A549 (cell line): ENCODE measurements at regions not wholly inside any gene's neighbourhood (a gene's known extent, or its start where the extent isn't known, plus 50 kb on each side); places are given as distances from the start of the nearest gene placed in this dataset.

Experiments
- ATAC-seq, 2 experiments: fragments of 200-7000 bp in 1 of 2; fragments of >200 bp in 1 of 2; cut with Nextera tagmentation in 1 of 2; cut with Tn5 transposase in 1 of 2; 3 replicates each; pipeline versions ENCODE4 v1.8.0 to v1.9.1; 2018 to 2020; ENCODE audit warnings: mild to moderate bottlenecking in 1 of 2, moderate library complexity in 1 of 2
- CTCF ChIA-PET: fragments of 300-600 bp; sonication (Branson Sonifier 250); formaldehyde crosslinking; extraction: SDS; loops from one replicate; lab custom pipeline; 2021; ENCODE audit warnings: antibody characterized with exemption, inconsistent platforms; lab: Yijun Ruan, JAX
- POLR2A ChIA-PET: fragments of 350-600 bp; formaldehyde crosslinking; extraction: SDS; loops from one replicate; lab custom pipeline; 2021; ENCODE audit warnings: antibody characterized with exemption, inconsistent platforms; lab: Yijun Ruan, JAX
- DNase-seq, 2 experiments: peaks; one replicate each; pipeline versions ENCODE4 v3.0.0 to v3.0.0-alpha.2; 2011 to 2016; ENCODE audit warnings: low read depth in 1 of 2, low spot score in 1 of 2
- FAIRE-seq: peaks from 2 replicates; lab custom pipeline; 2011; peaks lifted over from hg19 to GRCh38; lab: Jason Lieb, UNC
- H3K27ac ChIP-seq, 2 experiments: fragments of >200 bp; sonication (Bioruptor Twin); formaldehyde crosslinking; 3 replicates each; pipeline ENCODE4 v1.5.1; 2016 to 2017
- H3K4me1 ChIP-seq: fragments of >200 bp; sonication (Bioruptor Twin); formaldehyde crosslinking; 3 replicates; pipeline ENCODE4 v1.6.1; 2016
- H3K4me2 ChIP-seq: fragments of >200 bp; sonication (Bioruptor Twin); formaldehyde crosslinking; 3 replicates; pipeline ENCODE4 v1.6.1; 2016
- H3K4me3 ChIP-seq: fragments of >200 bp; sonication (Bioruptor Twin); formaldehyde crosslinking; 3 replicates; pipeline ENCODE4 v1.5.1; 2016
- H3K9me3 ChIP-seq: fragments of >200 bp; sonication (Bioruptor Twin); formaldehyde crosslinking; 3 replicates; pipeline ENCODE4 v1.6.1; 2016
- BHLHE40 ChIP-seq: IDR thresholded peaks from 2 replicates; pipeline ENCODE4 v1.6.1; 2012; ENCODE audit warnings: low read depth, low read length, inconsistent platforms
- CBX2 ChIP-seq: fragments of 200-600 bp; sonication (generic); IDR thresholded peaks from 2 replicates; pipeline ENCODE4 v1.6.1; 2016; ENCODE audit warnings: low read depth, mild to moderate bottlenecking, borderline replicate concordance
- CBX8 ChIP-seq: fragments of 200-600 bp; sonication (generic); IDR thresholded peaks from 2 replicates; pipeline ENCODE4 v1.6.1; 2016
- FOSB ChIP-seq: fragments of 250-450 bp; sonication (Bioruptor Pico); IDR thresholded peaks from 2 replicates; pipeline ENCODE4 v1.5.0; 2020; ENCODE audit warnings: mild to moderate bottlenecking, moderate library complexity
- HDAC2 ChIP-seq: fragments of 200-600 bp; sonication (generic); IDR thresholded peaks from 2 replicates; pipeline ENCODE4 v1.6.1; 2016
- HEYL ChIP-seq: fragments of 250-450 bp; sonication (Bioruptor Pico); IDR thresholded peaks from 2 replicates; pipeline ENCODE4 v1.8.0; 2021; ENCODE audit warnings: mild to moderate bottlenecking, moderate library complexity
- HOXA7 ChIP-seq: fragments of 250-450 bp; sonication (Bioruptor Pico); IDR thresholded peaks from 2 replicates; pipeline ENCODE4 v1.5.0; 2020; ENCODE audit warnings: mild to moderate bottlenecking, moderate library complexity
- HOXB13 ChIP-seq: fragments of 250-450 bp; sonication (Bioruptor Pico); IDR thresholded peaks from 2 replicates; pipeline ENCODE4 v1.5.0; 2020; ENCODE audit warnings: low read depth, mild to moderate bottlenecking, moderate library complexity
- HOXB5 ChIP-seq: fragments of 250-450 bp; sonication (Bioruptor Pico); IDR thresholded peaks from 2 replicates; pipeline ENCODE4 v1.5.0; 2020; ENCODE audit warnings: mild to moderate bottlenecking, moderate library complexity
- JUNB ChIP-seq: fragments of >200 bp; sonication (Bioruptor Twin); formaldehyde crosslinking; IDR thresholded peaks from 2 replicates; pipeline ENCODE4 v1.6.1; 2016
- KDM1A ChIP-seq: fragments of 200-600 bp; sonication (generic); IDR thresholded peaks from 2 replicates; pipeline ENCODE4 v1.6.1; 2016; ENCODE audit warnings: low read depth, mild to moderate bottlenecking
- MYC ChIP-seq: IDR thresholded peaks from 2 replicates; pipeline ENCODE4 v1.6.1; 2012; ENCODE audit warnings: mild to moderate bottlenecking, inconsistent platforms, low read length, improper control_type of control experiment, borderline replicate concordance
- NFE2L2 ChIP-seq: fragments of 150-350 bp; conservative IDR thresholded peaks from 2 replicates; pipeline ENCODE4 v1.6.1; 2014; ENCODE audit warnings: low read length
- POLR2A ChIP-seq: IDR thresholded peaks from 2 replicates; pipeline ENCODE4 v1.6.1; 2012; ENCODE audit warnings: mild to moderate bottlenecking, low read length
- POLR2AphosphoS2 ChIP-seq: conservative IDR thresholded peaks from 2 replicates; pipeline ENCODE4 v1.6.1; 2012; ENCODE audit warnings: low read length, improper control_type of control experiment, inconsistent platforms
- RAD21 ChIP-seq, 2 experiments: fragments of >200 bp in 1 of 2; sonication (Bioruptor Twin) in 1 of 2; formaldehyde crosslinking in 1 of 2; IDR thresholded peaks in 1 of 2; conservative IDR thresholded peaks in 1 of 2; 2 replicates in 1 of 2; 3 replicates in 1 of 2; pipeline ENCODE4 v1.6.1; 2012 to 2018; ENCODE audit warnings: inconsistent platforms in 1 of 2
- RNF2 ChIP-seq: fragments of 200-600 bp; sonication (generic); IDR thresholded peaks from 2 replicates; pipeline ENCODE4 v1.6.1; 2016; ENCODE audit warnings: low read depth, mild to moderate bottlenecking, antibody characterized with exemption, moderate library complexity, borderline replicate concordance
- TFCP2L1 ChIP-seq: fragments of 250-450 bp; sonication (Bioruptor Pico); IDR thresholded peaks from 2 replicates; pipeline ENCODE4 v1.5.0; 2021; ENCODE audit warnings: mild to moderate bottlenecking
- ZC3H11A ChIP-seq: fragments of 450-650 bp; IDR thresholded peaks from 2 replicates; pipeline ENCODE4 v1.6.1; 2014; ENCODE audit warnings: antibody characterized with exemption, mild to moderate bottlenecking
- WGBS: methylation state at CpG from one replicate; pipeline ENCODE4 v1.1.6; 2017; ENCODE audit errors: missing lambda C conversion rate; 5-methylcytosine and 5-hydroxymethylcytosine counted together
- TF ChIP-seq, protein P1 (sequence below): fragments of 200-600 bp; sonication (generic); IDR thresholded peaks from 2 replicates; pipeline ENCODE4 v1.6.1; 2016; ENCODE audit warnings: antibody characterized with exemption, mild to moderate bottlenecking, moderate library complexity
- TF ChIP-seq, protein P2 (sequence below): fragments of 450-650 bp; IDR thresholded peaks from 2 replicates; pipeline ENCODE4 v1.6.1; 2014; ENCODE audit warnings: antibody characterized with exemption
- TF ChIP-seq, protein P3 (sequence below): fragments of >200 bp; sonication (Bioruptor Twin); formaldehyde crosslinking; IDR thresholded peaks from 3 replicates; pipeline ENCODE4 v1.5.1; 2016
- TF ChIP-seq, protein P4 (sequence below): IDR thresholded peaks from 2 replicates; pipeline ENCODE4 v1.6.1; 2012

DNA sequence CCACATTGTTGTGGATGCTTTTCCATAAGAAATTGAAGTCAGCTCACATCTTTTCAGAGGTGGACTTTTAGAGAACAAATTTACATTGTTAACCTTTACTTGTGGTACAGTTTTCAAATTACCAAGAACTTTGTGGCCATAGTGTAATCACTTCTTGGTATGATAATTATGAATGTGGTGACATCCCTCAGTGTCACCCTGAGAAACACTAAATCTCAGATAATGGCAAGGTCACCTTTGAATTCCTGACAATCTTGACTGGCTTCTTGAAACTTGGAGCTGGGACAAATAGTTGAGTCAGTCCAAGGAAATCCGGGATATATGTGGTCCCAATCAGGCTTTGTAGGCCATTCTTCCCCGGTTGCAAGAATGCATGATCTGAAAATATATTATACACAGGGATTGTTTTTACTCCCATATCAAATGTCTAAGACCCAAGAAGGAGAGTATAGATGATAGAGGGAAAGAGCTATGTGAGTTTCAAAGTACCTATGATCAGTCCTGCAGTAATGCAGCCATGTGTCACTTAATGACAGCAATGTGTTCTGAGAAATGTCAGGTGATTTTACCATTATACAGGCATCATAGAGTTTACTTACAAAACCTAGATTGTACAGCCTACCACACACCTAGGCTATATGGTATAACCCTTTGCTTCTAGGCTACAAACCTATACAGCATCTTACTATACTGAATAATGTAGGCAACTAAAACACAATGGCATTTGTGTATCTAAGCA, 120.8 kb upstream of the MTHFD1L start:
- ChIA-PET POLR2A (no interaction called here), CTCF (no interaction called here)
- FAIRE-seq (no peak), ATAC-seq (no peak), DNase-seq (no peak)
- H3K4me2 ChIP-seq = no peak overlapping the region
- H3K27ac ChIP-seq = no peak overlapping the region
- H3K4me1 ChIP-seq = no peaks in the 10 kb centered on the region
- no peak for TF ChIP-seq CBX8
- TF ChIP-seq JUNB = no peak
- TF ChIP-seq, protein P1, sequence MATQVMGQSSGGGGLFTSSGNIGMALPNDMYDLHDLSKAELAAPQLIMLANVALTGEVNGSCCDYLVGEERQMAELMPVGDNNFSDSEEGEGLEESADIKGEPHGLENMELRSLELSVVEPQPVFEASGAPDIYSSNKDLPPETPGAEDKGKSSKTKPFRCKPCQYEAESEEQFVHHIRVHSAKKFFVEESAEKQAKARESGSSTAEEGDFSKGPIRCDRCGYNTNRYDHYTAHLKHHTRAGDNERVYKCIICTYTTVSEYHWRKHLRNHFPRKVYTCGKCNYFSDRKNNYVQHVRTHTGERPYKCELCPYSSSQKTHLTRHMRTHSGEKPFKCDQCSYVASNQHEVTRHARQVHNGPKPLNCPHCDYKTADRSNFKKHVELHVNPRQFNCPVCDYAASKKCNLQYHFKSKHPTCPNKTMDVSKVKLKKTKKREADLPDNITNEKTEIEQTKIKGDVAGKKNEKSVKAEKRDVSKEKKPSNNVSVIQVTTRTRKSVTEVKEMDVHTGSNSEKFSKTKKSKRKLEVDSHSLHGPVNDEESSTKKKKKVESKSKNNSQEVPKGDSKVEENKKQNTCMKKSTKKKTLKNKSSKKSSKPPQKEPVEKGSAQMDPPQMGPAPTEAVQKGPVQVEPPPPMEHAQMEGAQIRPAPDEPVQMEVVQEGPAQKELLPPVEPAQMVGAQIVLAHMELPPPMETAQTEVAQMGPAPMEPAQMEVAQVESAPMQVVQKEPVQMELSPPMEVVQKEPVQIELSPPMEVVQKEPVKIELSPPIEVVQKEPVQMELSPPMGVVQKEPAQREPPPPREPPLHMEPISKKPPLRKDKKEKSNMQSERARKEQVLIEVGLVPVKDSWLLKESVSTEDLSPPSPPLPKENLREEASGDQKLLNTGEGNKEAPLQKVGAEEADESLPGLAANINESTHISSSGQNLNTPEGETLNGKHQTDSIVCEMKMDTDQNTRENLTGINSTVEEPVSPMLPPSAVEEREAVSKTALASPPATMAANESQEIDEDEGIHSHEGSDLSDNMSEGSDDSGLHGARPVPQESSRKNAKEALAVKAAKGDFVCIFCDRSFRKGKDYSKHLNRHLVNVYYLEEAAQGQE = no peak
- TF ChIP-seq, protein P2, sequence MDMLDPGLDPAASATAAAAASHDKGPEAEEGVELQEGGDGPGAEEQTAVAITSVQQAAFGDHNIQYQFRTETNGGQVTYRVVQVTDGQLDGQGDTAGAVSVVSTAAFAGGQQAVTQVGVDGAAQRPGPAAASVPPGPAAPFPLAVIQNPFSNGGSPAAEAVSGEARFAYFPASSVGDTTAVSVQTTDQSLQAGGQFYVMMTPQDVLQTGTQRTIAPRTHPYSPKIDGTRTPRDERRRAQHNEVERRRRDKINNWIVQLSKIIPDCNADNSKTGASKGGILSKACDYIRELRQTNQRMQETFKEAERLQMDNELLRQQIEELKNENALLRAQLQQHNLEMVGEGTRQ = no peak
- TF ChIP-seq RAD21 (conservative IDR thresholded peaks at IDR 0.05 in 1 of 2, IDR thresholded peaks at IDR 0.05 in 1 of 2) = no peak
- TF ChIP-seq CBX2 = no peak
- TF ChIP-seq FOSB (CRISPR knock-in tag) = no peak
- no peak for TF ChIP-seq HOXB5
- TF ChIP-seq HDAC2 = no peak
- TF ChIP-seq ZC3H11A = no peak
- TF ChIP-seq HEYL (CRISPR knock-in tag) = no peak
- no peak for TF ChIP-seq TFCP2L1
- no peak for TF ChIP-seq MYC
- no peak for TF ChIP-seq RNF2
- TF ChIP-seq, all 56 proteins: peak for 0
- 19% methylated on average over 2 of the region's 2 CpGs for WGBS
- Histone ChIP-seq H3K4me3 (no peak overlapping the region), H3K9me3 (no peaks in the 10 kb centered on the region)

DNA sequence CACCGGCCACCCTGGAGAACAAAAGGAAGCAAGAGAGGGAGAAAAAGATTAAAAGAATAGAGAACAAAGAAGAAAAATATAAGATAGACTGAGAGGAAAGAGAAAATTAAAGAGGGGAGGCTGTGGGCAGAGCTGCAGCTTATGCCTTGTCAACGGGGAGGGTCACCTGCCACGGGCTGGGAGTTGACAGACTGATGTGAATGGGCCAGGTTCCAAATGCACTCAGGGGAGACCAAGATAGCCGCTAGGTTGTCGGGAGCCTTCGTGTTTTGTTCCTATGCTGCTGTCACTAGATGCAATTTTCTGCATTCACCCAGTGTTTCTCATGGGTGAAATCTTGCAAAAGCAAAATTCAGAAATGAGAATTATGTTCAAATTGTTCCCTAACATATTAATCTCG, 119.6 kb upstream of the MTHFD1L start:
- ChIA-PET CTCF (no interaction called here), POLR2A (no interaction called here)
- Histone ChIP-seq H3K4me3 (no peak overlapping the region), H3K27ac (no peak overlapping the region), H3K9me3 (no peaks in the 10 kb centered on the region), H3K4me1 (no peaks in the 10 kb centered on the region), H3K4me2 (no peak overlapping the region)
- TF ChIP-seq HOXB13 = no peak
- no peak for TF ChIP-seq JUNB
- TF ChIP-seq POLR2AphosphoS2 = no peak
- TF ChIP-seq, protein P3, sequence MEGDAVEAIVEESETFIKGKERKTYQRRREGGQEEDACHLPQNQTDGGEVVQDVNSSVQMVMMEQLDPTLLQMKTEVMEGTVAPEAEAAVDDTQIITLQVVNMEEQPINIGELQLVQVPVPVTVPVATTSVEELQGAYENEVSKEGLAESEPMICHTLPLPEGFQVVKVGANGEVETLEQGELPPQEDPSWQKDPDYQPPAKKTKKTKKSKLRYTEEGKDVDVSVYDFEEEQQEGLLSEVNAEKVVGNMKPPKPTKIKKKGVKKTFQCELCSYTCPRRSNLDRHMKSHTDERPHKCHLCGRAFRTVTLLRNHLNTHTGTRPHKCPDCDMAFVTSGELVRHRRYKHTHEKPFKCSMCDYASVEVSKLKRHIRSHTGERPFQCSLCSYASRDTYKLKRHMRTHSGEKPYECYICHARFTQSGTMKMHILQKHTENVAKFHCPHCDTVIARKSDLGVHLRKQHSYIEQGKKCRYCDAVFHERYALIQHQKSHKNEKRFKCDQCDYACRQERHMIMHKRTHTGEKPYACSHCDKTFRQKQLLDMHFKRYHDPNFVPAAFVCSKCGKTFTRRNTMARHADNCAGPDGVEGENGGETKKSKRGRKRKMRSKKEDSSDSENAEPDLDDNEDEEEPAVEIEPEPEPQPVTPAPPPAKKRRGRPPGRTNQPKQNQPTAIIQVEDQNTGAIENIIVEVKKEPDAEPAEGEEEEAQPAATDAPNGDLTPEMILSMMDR = no peak
- TF ChIP-seq CBX8 = no peak
- no peak for TF ChIP-seq MYC
- no peak for TF ChIP-seq NFE2L2
- TF ChIP-seq POLR2A = no peak
- TF ChIP-seq, protein P4, sequence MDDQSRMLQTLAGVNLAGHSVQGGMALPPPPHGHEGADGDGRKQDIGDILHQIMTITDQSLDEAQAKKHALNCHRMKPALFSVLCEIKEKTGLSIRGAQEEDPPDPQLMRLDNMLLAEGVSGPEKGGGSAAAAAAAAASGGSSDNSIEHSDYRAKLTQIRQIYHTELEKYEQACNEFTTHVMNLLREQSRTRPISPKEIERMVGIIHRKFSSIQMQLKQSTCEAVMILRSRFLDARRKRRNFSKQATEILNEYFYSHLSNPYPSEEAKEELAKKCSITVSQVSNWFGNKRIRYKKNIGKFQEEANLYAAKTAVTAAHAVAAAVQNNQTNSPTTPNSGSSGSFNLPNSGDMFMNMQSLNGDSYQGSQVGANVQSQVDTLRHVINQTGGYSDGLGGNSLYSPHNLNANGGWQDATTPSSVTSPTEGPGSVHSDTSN = no peak
- TF ChIP-seq KDM1A = no peak
- no peak for TF ChIP-seq TFCP2L1
- no peak for TF ChIP-seq RNF2
- TF ChIP-seq BHLHE40 = no peak
- no peak for TF ChIP-seq HOXA7
- no peak for DNase-seq
- ATAC-seq = no peak
- 50% methylated on average over 7 of the region's 7 CpGs for WGBS
- FAIRE-seq = no peak
